ENCODE measurements at regions not wholly inside any gene's neighbourhood (a gene's known extent, or its start where the extent isn't known, plus 50 kb on each side); places are given as distances from the start of the nearest gene placed in this dataset.

GRCh38 chr5:105885266-105885665 lies 1785.5 kb downstream of the EFNA5 start:
- no peak for TF ChIP-seq CTCF (IDR thresholded peaks at IDR 0.05)
- H3K4me3 ChIP-seq: no peak overlapping the region
- no peak for DNase-seq (ENCODE audit: low spot score)
- H3K27ac ChIP-seq: no peak overlapping the region

DNA sequence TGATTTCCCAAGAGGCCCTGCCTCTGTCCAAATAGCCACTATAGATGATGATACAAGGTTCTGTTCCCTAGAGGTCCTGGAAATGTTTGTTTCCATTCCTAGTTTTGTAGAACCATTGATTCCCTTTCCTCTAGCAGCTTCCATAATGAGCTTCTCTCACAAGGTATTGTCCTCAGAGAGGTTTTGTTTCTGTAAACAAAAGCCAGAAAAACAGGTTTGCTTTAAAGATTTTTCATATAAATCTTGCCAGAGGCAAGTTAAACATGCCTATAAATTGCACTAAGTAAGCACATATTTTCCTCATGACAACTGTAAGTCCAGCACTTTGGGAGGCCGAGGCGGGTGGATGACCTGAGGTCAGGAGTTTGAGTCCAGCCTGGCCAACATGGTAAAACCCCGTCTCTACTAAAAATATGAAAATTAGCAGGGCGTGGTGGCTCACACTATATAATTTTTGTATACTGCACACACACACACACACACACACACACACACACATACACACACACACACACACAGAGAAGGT lies 1787.7 kb downstream of the EFNA5 start:
- DNase-seq (ENCODE audit: low spot score): no peak
- TF ChIP-seq CTCF (IDR thresholded peaks at IDR 0.05): no peak
- no peak overlapping the region for H3K4me3 ChIP-seq
- no peak overlapping the region for H3K27ac ChIP-seq

GRCh38 chr5:105878402-105878801 lies 1792.3 kb downstream of the EFNA5 start:
- TF ChIP-seq CTCF (IDR thresholded peaks at IDR 0.05): no peak
- no peak overlapping the region for H3K27ac ChIP-seq
- no peak overlapping the region for H3K4me3 ChIP-seq
- DNase-seq (ENCODE audit: low spot score): no peak

GRCh38 chr5:105877592-105877991 lies 1793.1 kb downstream of the EFNA5 start:
- TF ChIP-seq CTCF (IDR thresholded peaks at IDR 0.05): no peak
- Histone ChIP-seq H3K27ac (no peak overlapping the region), H3K4me3 (no peak overlapping the region)
- DNase-seq (ENCODE audit: low spot score): no peak

GRCh38 chr5:105874316-105874715 lies 1796.4 kb downstream of the EFNA5 start:
- no peak for TF ChIP-seq CTCF (IDR thresholded peaks at IDR 0.05)
- DNase-seq (ENCODE audit: low spot score): no peak
- Histone ChIP-seq H3K4me3 (no peak overlapping the region), H3K27ac (no peak overlapping the region)

GRCh38 chr5:105872569-105873270 lies 1798.0 kb downstream of the EFNA5 start:
- Histone ChIP-seq H3K27ac (no peak overlapping the region), H3K4me3 (no peak overlapping the region)
- no peak for TF ChIP-seq CTCF (IDR thresholded peaks at IDR 0.05)
- no peak for DNase-seq (ENCODE audit: low spot score)
